ENCODE measurements at regions not wholly inside any gene's neighbourhood (a gene's known extent, or its start where the extent isn't known, plus 50 kb on each side); places are given as distances from the start of the nearest gene placed in this dataset.

DNA sequence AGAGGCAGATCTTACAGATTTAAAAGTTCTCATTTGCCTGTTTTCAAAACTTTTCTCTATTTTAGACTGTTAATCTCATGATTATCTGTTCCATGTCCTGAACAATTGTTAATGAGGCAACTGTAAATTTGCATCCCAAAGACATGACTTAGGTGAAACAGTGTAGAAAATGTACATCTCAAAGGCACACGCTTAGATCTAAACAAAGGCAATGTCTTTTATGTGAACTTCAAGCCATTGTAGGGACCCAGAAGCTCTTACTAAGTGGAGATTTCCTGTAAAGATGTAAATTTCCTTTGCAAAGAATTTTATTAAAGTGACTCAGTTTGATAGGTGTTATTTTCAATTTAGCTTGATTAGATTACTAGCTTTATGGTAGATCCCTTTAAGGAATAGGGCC is 125.2 kb upstream of the F3 start:
- TF ChIP-seq, protein P1, sequence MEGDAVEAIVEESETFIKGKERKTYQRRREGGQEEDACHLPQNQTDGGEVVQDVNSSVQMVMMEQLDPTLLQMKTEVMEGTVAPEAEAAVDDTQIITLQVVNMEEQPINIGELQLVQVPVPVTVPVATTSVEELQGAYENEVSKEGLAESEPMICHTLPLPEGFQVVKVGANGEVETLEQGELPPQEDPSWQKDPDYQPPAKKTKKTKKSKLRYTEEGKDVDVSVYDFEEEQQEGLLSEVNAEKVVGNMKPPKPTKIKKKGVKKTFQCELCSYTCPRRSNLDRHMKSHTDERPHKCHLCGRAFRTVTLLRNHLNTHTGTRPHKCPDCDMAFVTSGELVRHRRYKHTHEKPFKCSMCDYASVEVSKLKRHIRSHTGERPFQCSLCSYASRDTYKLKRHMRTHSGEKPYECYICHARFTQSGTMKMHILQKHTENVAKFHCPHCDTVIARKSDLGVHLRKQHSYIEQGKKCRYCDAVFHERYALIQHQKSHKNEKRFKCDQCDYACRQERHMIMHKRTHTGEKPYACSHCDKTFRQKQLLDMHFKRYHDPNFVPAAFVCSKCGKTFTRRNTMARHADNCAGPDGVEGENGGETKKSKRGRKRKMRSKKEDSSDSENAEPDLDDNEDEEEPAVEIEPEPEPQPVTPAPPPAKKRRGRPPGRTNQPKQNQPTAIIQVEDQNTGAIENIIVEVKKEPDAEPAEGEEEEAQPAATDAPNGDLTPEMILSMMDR (IDR thresholded peaks at IDR 0.05), result no peak
- TF ChIP-seq EZH2 (IDR thresholded peaks at IDR 0.05), result no peak
